GM23338 (cell line): ENCODE measurements at regions not wholly inside any gene's neighbourhood (a gene's known extent, or its start where the extent isn't known, plus 50 kb on each side); places are given as distances from the start of the nearest gene placed in this dataset.

Experiments used
- ATAC-seq: fragments of 200-7000 bp; cut with Tn5 transposase; 3 replicates; pipeline ENCODE4 v1.9.1; 2020
- DNase-seq: peaks from one replicate; pipeline ENCODE4 v3.0.0-alpha.2; 2015; ENCODE audit warnings: low spot score
- H2AFZ ChIP-seq: fragments of 200-600 bp; sonication (generic); 2 replicates; pipeline ENCODE4 v1.8.0; 2016; ENCODE audit warnings: antibody characterized with exemption, mild to moderate bottlenecking, moderate library complexity
- H3F3A ChIP-seq: fragments of 200-600 bp; sonication (generic); replicated peaks from 2 replicates; pipeline ENCODE4 v1.8.0; 2017; ENCODE audit warnings: antibody characterized with exemption, mixed run types, low read depth
- H3K27ac ChIP-seq: fragments of 200-600 bp; sonication (generic); 2 replicates; pipeline ENCODE4 v1.6.1; 2016; ENCODE audit warnings: low read depth
- H3K27me3 ChIP-seq: fragments of 200-600 bp; sonication (generic); 2 replicates; pipeline ENCODE4 v1.8.0; 2016; ENCODE audit warnings: mild to moderate bottlenecking, mixed run types, moderate library complexity; ENCODE audit not compliant: insufficient read depth
- H3K36me3 ChIP-seq: fragments of 200-600 bp; sonication (generic); 2 replicates; pipeline ENCODE4 v1.8.0; 2016; ENCODE audit warnings: mild to moderate bottlenecking; ENCODE audit not compliant: insufficient read depth
- H3K4me1 ChIP-seq: fragments of 200-600 bp; sonication (generic); 2 replicates; pipeline ENCODE4 v1.8.0; 2016; ENCODE audit warnings: mild to moderate bottlenecking, moderate library complexity; ENCODE audit not compliant: insufficient read depth
- H3K4me2 ChIP-seq: fragments of 200-600 bp; sonication (generic); 2 replicates; pipeline ENCODE4 v1.7.1; 2017; ENCODE audit warnings: mixed run types
- H3K4me3 ChIP-seq: fragments of 200-600 bp; sonication (generic); 2 replicates; pipeline ENCODE4 v1.6.1; 2016; ENCODE audit warnings: mixed run types
- H3K79me2 ChIP-seq: fragments of 200-600 bp; sonication (generic); replicated peaks from 2 replicates; pipeline ENCODE4 v1.8.0; 2017; ENCODE audit warnings: mild to moderate bottlenecking; ENCODE audit not compliant: insufficient read depth
- H3K9me2 ChIP-seq: fragments of 200-600 bp; sonication (generic); 2 replicates; pipeline ENCODE4 v1.8.0; 2017; ENCODE audit not compliant: insufficient read depth
- H4K20me1 ChIP-seq: fragments of 200-600 bp; sonication (generic); replicated peaks from 2 replicates; pipeline ENCODE4 v1.8.0; 2017; ENCODE audit warnings: mild to moderate bottlenecking; ENCODE audit not compliant: insufficient read depth
- H3K27ac Mint-ChIP-seq: 2 replicates; pipeline ENCODE4 v1.8.0; 2020; ENCODE audit warnings: inconsistent platforms, mild to moderate bottlenecking, moderate library complexity, mixed read lengths
- H3K27me3 Mint-ChIP-seq: 3 replicates; pipeline ENCODE4 v1.8.0; 2022; ENCODE audit warnings: low read depth, mild to moderate bottlenecking, moderate library complexity, mixed read lengths, inconsistent platforms; ENCODE audit not compliant: insufficient read depth, poor library complexity
- H3K36me3 Mint-ChIP-seq: 3 replicates; pipeline ENCODE4 v1.8.0; 2021; ENCODE audit warnings: low read depth, mild to moderate bottlenecking, inconsistent platforms, moderate library complexity, mixed read lengths
- H3K4me1 Mint-ChIP-seq: 3 replicates; pipeline ENCODE4 v1.8.0; 2020; ENCODE audit warnings: mild to moderate bottlenecking, inconsistent platforms, mixed read lengths
- H3K4me3 Mint-ChIP-seq: 3 replicates; pipeline ENCODE4 v1.8.0; 2021; ENCODE audit warnings: moderate library complexity, mild to moderate bottlenecking, inconsistent platforms, mixed read lengths
- H3K9me3 Mint-ChIP-seq: 3 replicates; pipeline ENCODE4 v1.8.0; 2020; ENCODE audit warnings: moderate library complexity, mild to moderate bottlenecking, inconsistent platforms, mixed read lengths
- CREB1 ChIP-seq: fragments of 250-450 bp; sonication (Bioruptor Pico); IDR thresholded peaks from 2 replicates; pipeline ENCODE4 v1.5.0; 2020; ENCODE audit warnings: low read depth, mild to moderate bottlenecking, moderate library complexity
- CTCF ChIP-seq, 2 experiments: fragments of 200-600 bp in 1 of 2; sonication (generic) in 1 of 2; conservative IDR thresholded peaks; 2 replicates each; pipeline versions ENCODE4 v1.5.1 to v1.6.1; 2016 to 2017; ENCODE audit warnings: antibody characterized with exemption in 2 of 2, low read depth in 2 of 2, mild to moderate bottlenecking in 2 of 2, moderate library complexity in 1 of 2
- ETS1 ChIP-seq: IDR thresholded peaks from 2 replicates; pipeline ENCODE4 v1.6.1; 2016; ENCODE audit warnings: antibody characterized with exemption
- EZH2 ChIP-seq: fragments of 200-600 bp; sonication (generic); IDR thresholded peaks from one replicate; pipeline ENCODE4 v1.8.0; 2017; ENCODE audit warnings: antibody characterized with exemption, mild to moderate bottlenecking, low read depth; ENCODE audit not compliant: unreplicated experiment
- EZH2phosphoT487 ChIP-seq: fragments of 200-600 bp; sonication (generic); IDR thresholded peaks from one replicate; pipeline ENCODE4 v1.8.1; 2018; ENCODE audit warnings: antibody characterized with exemption; ENCODE audit not compliant: unreplicated experiment
- JUNB ChIP-seq: IDR thresholded peaks from one replicate; pipeline ENCODE4 v1.6.1; 2016; ENCODE audit warnings: antibody characterized with exemption; ENCODE audit not compliant: unreplicated experiment
- NANOG ChIP-seq: IDR thresholded peaks from 2 replicates; pipeline ENCODE4 v1.6.1; 2016; ENCODE audit warnings: antibody characterized with exemption, borderline replicate concordance
- POLR2AphosphoS5 ChIP-seq: IDR thresholded peaks from 2 replicates; pipeline ENCODE4 v1.6.1; 2016; ENCODE audit warnings: antibody characterized with exemption, low read depth
- REST ChIP-seq: IDR thresholded peaks from one replicate; pipeline ENCODE4 v1.6.1; 2018; ENCODE audit warnings: antibody characterized with exemption; ENCODE audit not compliant: unreplicated experiment
- STAT1 ChIP-seq: IDR thresholded peaks from one replicate; pipeline ENCODE4 v1.6.1; 2016; ENCODE audit warnings: antibody characterized with exemption; ENCODE audit not compliant: unreplicated experiment
- ZNF114 ChIP-seq: fragments of 250-450 bp; sonication (Bioruptor Pico); IDR thresholded peaks from 2 replicates; pipeline ENCODE4 v1.5.0; 2020; ENCODE audit warnings: mild to moderate bottlenecking, moderate library complexity
- ZNF331 ChIP-seq: fragments of 250-450 bp; sonication (Bioruptor Pico); IDR thresholded peaks from 2 replicates; pipeline ENCODE4 v1.5.0; 2020; ENCODE audit warnings: low read depth, mild to moderate bottlenecking, moderate library complexity
- ZNF462 ChIP-seq: fragments of 250-450 bp; sonication (Bioruptor Pico); IDR thresholded peaks from 2 replicates; pipeline ENCODE4 v1.5.0; 2020; ENCODE audit warnings: mild to moderate bottlenecking, moderate library complexity

GRCh38 chr16:82523815-82524214 lies 103.0 kb upstream of the CDH13 start:
- no peaks in the 10 kb centered on the region for H3K36me3 ChIP-seq
- H2AFZ ChIP-seq, result no peak overlapping the region
- H3K4me1 Mint-ChIP-seq, result peaks cover 3% of the 10 kb centered on the region
- no peaks in the 10 kb centered on the region for H3F3A ChIP-seq
- H4K20me1 ChIP-seq, result no peaks in the 10 kb centered on the region
- H3K4me3 ChIP-seq, result no peak overlapping the region
- TF ChIP-seq EZH2, result no peak
- no peak for TF ChIP-seq CREB1 (CRISPR knock-in tag)
- TF ChIP-seq CTCF (conservative IDR thresholded peaks at IDR 0.05; ENCODE audit: low read depth in 2 of 2), result no peak
- no peak for TF ChIP-seq ZNF331 (CRISPR knock-in tag)
- TF ChIP-seq ZNF114 (CRISPR knock-in tag), result no peak
- no peak for TF ChIP-seq ZNF462 (CRISPR knock-in tag)
- TF ChIP-seq STAT1, result no peak
- TF ChIP-seq EZH2phosphoT487, result no peak
- TF ChIP-seq NANOG, result no peak
- no peak for TF ChIP-seq JUNB
- TF ChIP-seq ETS1, result no peak
- no peak for TF ChIP-seq REST
- TF ChIP-seq POLR2AphosphoS5, result no peak
- ATAC-seq (no peak), DNase-seq (no peak)
- 0 out of 2 replicates have a peak, but pooled peaks cover 7% of the 10 kb centered on the region for H3K4me1 ChIP-seq
- no peak overlapping the region for H3K4me3 Mint-ChIP-seq
- peaks cover 13% of the 10 kb centered on the region for H3K9me3 Mint-ChIP-seq
- H3K27ac ChIP-seq, result no peak overlapping the region
- H3K4me2 ChIP-seq, result no peak overlapping the region
- H3K27me3 Mint-ChIP-seq, result peaks cover 12% of the 10 kb centered on the region
- peaks cover 10% of the 10 kb centered on the region for H3K9me2 ChIP-seq
- H3K27me3 ChIP-seq, result no peaks in the 10 kb centered on the region; the same call in 1 of the 2 replicates
- H3K36me3 Mint-ChIP-seq, result no peaks in the 10 kb centered on the region
- no peaks in the 10 kb centered on the region for H3K79me2 ChIP-seq
- H3K27ac Mint-ChIP-seq, result no peak overlapping the region
